Stomach (tissue), 4 donors: ENCODE measurements at regions not wholly inside any gene's neighbourhood (a gene's known extent, or its start where the extent isn't known, plus 50 kb on each side); places are given as distances from the start of the nearest gene placed in this dataset.

Experiments
- EP300 ChIP-seq: sonication (generic); formaldehyde crosslinking; IDR thresholded peaks from one replicate; pipeline ENCODE4 v1.6.1; 2017; ENCODE audit warnings: antibody characterized with exemption
- POLR2A ChIP-seq, 4 donors: fragments of 450-650 bp; IDR thresholded peaks; one replicate each; pipeline ENCODE4 v1.6.1; 2016; ENCODE audit warnings: antibody characterized with exemption in 4 of 4, control low read depth in 2 of 4, mild to moderate bottlenecking in 1 of 4, moderate library complexity in 1 of 4
- POLR2AphosphoS5 ChIP-seq, 3 donors: sonication (generic); formaldehyde crosslinking; IDR thresholded peaks; one replicate each; pipeline ENCODE4 v1.6.1; 2016; ENCODE audit warnings: antibody characterized with exemption in 3 of 3
- TF ChIP-seq, protein P1 (sequence below), 7 experiments: fragments of 450-650 bp in 4 of 7; fragments of 200-600 bp in 3 of 7; sonication (generic) in 3 of 7; IDR thresholded peaks; one replicate each; pipeline ENCODE4 v1.5.1; 2016 to 2019; ENCODE audit warnings: antibody characterized with exemption in 7 of 7, control low read depth in 2 of 7, mild to moderate bottlenecking in 1 of 7

- TF ChIP-seq, protein P1, sequence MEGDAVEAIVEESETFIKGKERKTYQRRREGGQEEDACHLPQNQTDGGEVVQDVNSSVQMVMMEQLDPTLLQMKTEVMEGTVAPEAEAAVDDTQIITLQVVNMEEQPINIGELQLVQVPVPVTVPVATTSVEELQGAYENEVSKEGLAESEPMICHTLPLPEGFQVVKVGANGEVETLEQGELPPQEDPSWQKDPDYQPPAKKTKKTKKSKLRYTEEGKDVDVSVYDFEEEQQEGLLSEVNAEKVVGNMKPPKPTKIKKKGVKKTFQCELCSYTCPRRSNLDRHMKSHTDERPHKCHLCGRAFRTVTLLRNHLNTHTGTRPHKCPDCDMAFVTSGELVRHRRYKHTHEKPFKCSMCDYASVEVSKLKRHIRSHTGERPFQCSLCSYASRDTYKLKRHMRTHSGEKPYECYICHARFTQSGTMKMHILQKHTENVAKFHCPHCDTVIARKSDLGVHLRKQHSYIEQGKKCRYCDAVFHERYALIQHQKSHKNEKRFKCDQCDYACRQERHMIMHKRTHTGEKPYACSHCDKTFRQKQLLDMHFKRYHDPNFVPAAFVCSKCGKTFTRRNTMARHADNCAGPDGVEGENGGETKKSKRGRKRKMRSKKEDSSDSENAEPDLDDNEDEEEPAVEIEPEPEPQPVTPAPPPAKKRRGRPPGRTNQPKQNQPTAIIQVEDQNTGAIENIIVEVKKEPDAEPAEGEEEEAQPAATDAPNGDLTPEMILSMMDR (IDR thresholded peaks at IDR 0.05), result no peak
- TF ChIP-seq POLR2A (IDR thresholded peaks at IDR 0.05) (no peak), EP300 (no peak), POLR2AphosphoS5 (IDR thresholded peaks at IDR 0.05) (no peak)
These were observed 111.4 kb upstream of the TRIB2 start for GRCh38 chr2:12605366-12605765.
